Common myeloid progenitor, CD34-positive (primary cell): ENCODE measurements at regions not wholly inside any gene's neighbourhood (a gene's known extent, or its start where the extent isn't known, plus 50 kb on each side); places are given as distances from the start of the nearest gene placed in this dataset.

Experiments used
- CTCF ChIA-PET: fragments of 350-600 bp; sonication (Branson Sonifier 250); formaldehyde crosslinking; loops from one replicate; lab custom pipeline; 2021; ENCODE audit warnings: antibody characterized with exemption; lab: Charles Lee
- POLR2A ChIA-PET: fragments of 350-600 bp; sonication (Branson Sonifier 250); formaldehyde crosslinking; loops from one replicate; lab custom pipeline; 2021; ENCODE audit warnings: antibody characterized with exemption; lab: Charles Lee
- DNase-seq, 3 donors: peaks; one replicate each; pipeline versions ENCODE4 v3.0.0 to v3.0.0-alpha.2; 2013
- H3K27ac ChIP-seq, 2 experiments: 1 replicate in 1 of 2; 2 replicates in 1 of 2; pipeline ENCODE4 v1.7.0; 2013; ENCODE audit warnings: inconsistent platforms in 2 of 2, low read length in 2 of 2, mild to moderate bottlenecking in 2 of 2, low read depth in 1 of 2, moderate library complexity in 1 of 2; ENCODE audit not compliant: severe bottlenecking in 2 of 2, insufficient read depth in 1 of 2, poor library complexity in 1 of 2
- H3K27me3 ChIP-seq, 5 experiments: replicated peaks in 2 of 5; 1 replicate in 3 of 5; 2 replicates in 2 of 5; pipeline versions ENCODE4 v1.6.1 to v1.7.0; 2013; ENCODE audit warnings: low read length in 4 of 5, mild to moderate bottlenecking in 2 of 5, moderate library complexity in 2 of 5, inconsistent platforms in 1 of 5; ENCODE audit not compliant: insufficient read depth in 5 of 5, control insufficient read depth in 4 of 5
- H3K36me3 ChIP-seq, 4 experiments: 1 replicate in 2 of 4; 2 replicates in 2 of 4; pipeline versions ENCODE4 v1.6.1 to v1.7.0; 2013; ENCODE audit warnings: low read length in 3 of 4, control low read depth in 1 of 4, mild to moderate bottlenecking in 1 of 4; ENCODE audit not compliant: control insufficient read depth in 4 of 4, insufficient read depth in 4 of 4
- H3K4me1 ChIP-seq, 4 experiments: 1 replicate in 3 of 4; 2 replicates in 1 of 4; pipeline versions ENCODE4 v1.6.1 to v1.7.1; 2013; ENCODE audit warnings: low read length in 3 of 4, mild to moderate bottlenecking in 3 of 4, control low read depth in 1 of 4, inconsistent platforms in 1 of 4, moderate library complexity in 1 of 4; ENCODE audit not compliant: control insufficient read depth in 4 of 4, insufficient read depth in 4 of 4; ENCODE audit errors: control extremely low read depth in 1 of 4
- H3K4me3 ChIP-seq, 7 experiments: 1 replicate in 4 of 7; 2 replicates in 3 of 7; pipeline versions ENCODE4 v1.5.1 to v1.7.0; 2013; ENCODE audit warnings: mild to moderate bottlenecking in 7 of 7, low read length in 6 of 7, moderate library complexity in 6 of 7, inconsistent platforms in 2 of 7, low read depth in 2 of 7, control low read depth in 1 of 7; ENCODE audit not compliant: insufficient read depth in 4 of 7, control insufficient read depth in 1 of 7; ENCODE audit errors: extremely low read depth in 1 of 7
- H3K9me3 ChIP-seq, 5 experiments: 1 replicate in 4 of 5; 2 replicates in 1 of 5; pipeline versions ENCODE4 v1.6.1 to v1.7.1; 2013; ENCODE audit warnings: low read length in 4 of 5, mild to moderate bottlenecking in 2 of 5, inconsistent platforms in 1 of 5, low read depth in 1 of 5, moderate library complexity in 1 of 5; ENCODE audit not compliant: control insufficient read depth in 4 of 5, insufficient read depth in 2 of 5; ENCODE audit errors: control extremely low read depth in 1 of 5
- WGBS: methylation state at CpG from one replicate; pipeline ENCODE4 v1.1.5; 2013; ENCODE audit not compliant: insufficient coverage; 5-methylcytosine and 5-hydroxymethylcytosine counted together

GRCh38 chr22:48844056-48844675 lies 983.5 kb downstream of the BRD1 start:
- Histone ChIP-seq H3K27me3 (peaks cover 0 to 4% (median 0%) of the 10 kb centered on the region in 5 experiments), H3K4me1 (no peaks in the 10 kb centered on the region), H3K9me3 (no peaks in the 10 kb centered on the region)

GRCh38 chr22:48843640-48844039 lies 984.0 kb downstream of the BRD1 start:
- H3K9me3 ChIP-seq: no peaks in the 10 kb centered on the region
- peaks cover 0 to 4% (median 0%) of the 10 kb centered on the region in 5 experiments for H3K27me3 ChIP-seq
- POLR2A ChIA-PET: no interaction called here
- H3K4me3 ChIP-seq: no peak overlapping the region
- no peaks in the 10 kb centered on the region for H3K4me1 ChIP-seq
- CTCF ChIA-PET: no interaction called here
- DNase-seq: no peak
- WGBS: 91% methylated on average over 9 of the region's 9 CpGs
- H3K36me3 ChIP-seq: no peaks in the 10 kb centered on the region
- H3K27ac ChIP-seq: no peak overlapping the region

More at GRCh38 chr22:48844056-48844675, 983.5 kb downstream of the BRD1 start:
- 84% methylated on average over 15 of the region's 20 CpGs for WGBS
- ChIA-PET POLR2A (no interaction called here), CTCF (no interaction called here)
- Histone ChIP-seq H3K36me3 (no peaks in the 10 kb centered on the region), H3K27ac (no peak overlapping the region), H3K4me3 (no peak overlapping the region)
- DNase-seq: no peak

DNA sequence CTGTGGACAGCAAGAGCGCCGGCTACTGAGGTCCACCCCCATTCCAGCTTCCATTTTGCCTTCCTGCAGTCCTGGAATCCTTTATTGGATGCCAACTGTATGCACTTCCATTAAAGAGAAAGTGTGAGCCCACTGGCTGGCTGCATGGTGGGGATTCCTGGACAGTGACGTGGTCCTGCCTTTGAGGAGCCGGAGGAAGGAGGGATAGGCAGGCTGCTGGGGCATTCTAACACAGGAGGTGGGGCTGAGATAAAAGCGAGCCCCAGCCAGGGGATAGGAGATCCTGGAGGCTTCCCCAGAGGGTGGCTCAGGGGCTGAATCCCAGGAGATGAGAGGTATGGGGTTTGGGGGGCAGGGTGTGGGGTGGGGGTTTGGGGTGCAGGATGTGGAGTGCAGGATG lies 984.7 kb downstream of the BRD1 start:
- Histone ChIP-seq H3K4me1 (no peaks in the 10 kb centered on the region), H3K27me3 (no peaks in the 10 kb centered on the region), H3K4me3 (no peak overlapping the region), H3K9me3 (no peaks in the 10 kb centered on the region), H3K27ac (no peak overlapping the region), H3K36me3 (no peaks in the 10 kb centered on the region)
- DNase-seq: no peak
- ChIA-PET CTCF (no interaction called here), POLR2A (no interaction called here)
- 95% methylated on average over 5 of the region's 5 CpGs for WGBS

DNA sequence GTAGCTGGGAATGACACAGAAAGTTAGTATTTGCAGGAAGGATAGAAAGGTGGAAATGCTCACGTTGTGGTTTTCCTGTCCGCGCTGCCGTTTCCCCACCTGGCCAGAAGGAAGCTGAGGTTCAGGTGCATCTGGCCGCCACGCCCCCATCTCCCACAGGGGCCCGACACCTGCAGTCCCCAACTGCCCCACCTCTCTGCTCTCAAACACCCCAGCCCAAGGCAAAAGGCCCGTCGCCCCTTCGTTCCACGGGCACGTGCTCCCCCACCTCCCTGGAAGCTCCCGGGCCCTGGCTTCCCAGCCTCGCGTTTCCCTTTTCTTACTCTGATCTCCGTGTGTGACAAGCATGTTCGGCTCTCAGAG lies 985.1 kb downstream of the BRD1 start:
- Histone ChIP-seq H3K27ac (no peak overlapping the region), H3K4me3 (no peak overlapping the region), H3K9me3 (no peaks in the 10 kb centered on the region), H3K36me3 (no peaks in the 10 kb centered on the region), H3K4me1 (no peaks in the 10 kb centered on the region), H3K27me3 (no peaks in the 10 kb centered on the region)
- DNase-seq: no peak
- POLR2A ChIA-PET: no interaction called here
- CTCF ChIA-PET: no interaction called here
- 87% methylated on average over 13 of the region's 17 CpGs for WGBS

DNA sequence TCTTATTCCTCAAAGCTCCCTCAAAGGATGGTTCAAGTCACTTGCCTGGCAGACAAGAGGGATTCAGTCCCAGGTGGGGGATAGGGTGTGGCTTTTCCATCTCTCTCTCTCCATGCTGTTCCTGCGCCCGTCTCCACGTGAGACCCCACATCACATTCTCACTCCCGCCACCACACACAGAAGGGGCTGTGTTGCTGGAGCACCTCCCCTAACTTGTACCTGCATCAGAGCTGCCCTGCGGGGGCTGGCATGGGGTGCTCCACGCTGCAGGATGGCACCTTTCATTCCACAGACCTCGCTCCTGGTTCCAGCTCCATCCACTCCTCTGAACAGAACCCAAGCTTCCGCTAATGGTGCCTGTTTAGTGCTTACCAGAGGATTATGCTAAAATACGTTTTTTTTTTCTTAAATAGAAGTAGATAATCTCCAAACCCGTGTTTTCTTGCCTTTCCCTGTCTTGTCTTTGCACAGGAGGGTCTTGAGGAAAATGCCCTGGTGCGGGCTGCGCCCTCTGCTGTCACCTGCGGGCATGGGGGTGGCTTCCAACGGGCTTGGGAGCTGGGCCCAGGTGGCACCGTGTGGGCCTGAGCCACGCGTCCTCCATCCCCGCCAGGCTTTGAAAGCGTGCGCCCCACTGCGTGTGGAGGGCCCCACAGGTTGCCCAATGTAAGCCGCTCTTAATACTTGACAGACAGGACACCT lies 985.6 kb downstream of the BRD1 start:
- Histone ChIP-seq H3K4me3 (no peak overlapping the region), H3K27ac (no peak overlapping the region), H3K4me1 (no peaks in the 10 kb centered on the region), H3K9me3 (peaks cover 0 to 2% (median 0%) of the 10 kb centered on the region in 5 experiments), H3K27me3 (no peaks in the 10 kb centered on the region), H3K36me3 (no peaks in the 10 kb centered on the region)
- no peak for DNase-seq
- ChIA-PET POLR2A (no interaction called here), CTCF (no interaction called here)
- WGBS: 89% methylated on average over 20 of the region's 22 CpGs

- no peak for DNase-seq
- Histone ChIP-seq H3K27me3 (no peaks in the 10 kb centered on the region), H3K36me3 (no peaks in the 10 kb centered on the region), H3K9me3 (peaks cover 0 to 2% (median 0%) of the 10 kb centered on the region in 5 experiments), H3K4me1 (no peaks in the 10 kb centered on the region), H3K27ac (no peak overlapping the region), H3K4me3 (no peak overlapping the region)
- WGBS: 94% methylated on average over 11 of the region's 16 CpGs
- POLR2A ChIA-PET: no interaction called here
- CTCF ChIA-PET: no interaction called here
These were observed 987.3 kb downstream of the BRD1 start for GRCh38 chr22:48840112-48840949.
